ENCODE measurements at regions not wholly inside any gene's neighbourhood (a gene's known extent, or its start where the extent isn't known, plus 50 kb on each side); places are given as distances from the start of the nearest gene placed in this dataset.

- POLR2A ChIA-PET: no interaction called here
These were observed 80.6 kb upstream of the BHLHE40 start for GRCh38 chr3:4898454-4899313.

DNA sequence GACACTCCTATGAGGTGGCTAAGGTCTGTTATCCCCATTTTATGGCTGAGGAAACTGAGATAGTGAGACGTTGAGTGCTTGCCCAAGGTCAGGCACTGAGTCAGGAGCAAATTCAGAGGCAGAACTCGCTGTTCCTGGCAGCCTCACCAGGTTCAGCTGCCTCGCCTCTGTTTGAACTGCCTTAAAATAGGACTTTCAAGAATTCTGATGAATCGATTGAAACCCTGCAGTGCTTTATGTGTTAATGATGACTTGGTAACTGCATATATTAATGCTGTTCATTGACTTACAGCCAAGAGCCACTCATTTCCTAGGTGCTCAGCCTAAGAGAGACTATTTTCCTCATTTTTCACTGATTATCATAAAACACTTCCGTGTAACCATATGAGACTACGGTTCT is 79.5 kb upstream of the BHLHE40 start:
- Mint-ChIP-seq H3K4me3 (no peak overlapping the region), H3K4me1 (peaks cover 5% of the 10 kb centered on the region; the same call in 1 of the 2 replicates), H3K36me3 (no peaks in the 10 kb centered on the region), H3K27ac (no peak overlapping the region), H3K27me3 (ENCODE audit: low read depth) (peaks cover 3% of the 10 kb centered on the region; the same call in 1 of the 2 replicates), H3K9me3 (no peaks in the 10 kb centered on the region)
- ChIA-PET POLR2A (no interaction called here), CTCF (no interaction called here)
- DNase-seq (ENCODE audit: low spot score): no peak
- no peak for ATAC-seq
- TF ChIP-seq ZNF396 (CRISPR knock-in tag; IDR thresholded peaks at IDR 0.05; ENCODE audit: borderline replicate concordance): no peak
- TF ChIP-seq, protein P1, sequence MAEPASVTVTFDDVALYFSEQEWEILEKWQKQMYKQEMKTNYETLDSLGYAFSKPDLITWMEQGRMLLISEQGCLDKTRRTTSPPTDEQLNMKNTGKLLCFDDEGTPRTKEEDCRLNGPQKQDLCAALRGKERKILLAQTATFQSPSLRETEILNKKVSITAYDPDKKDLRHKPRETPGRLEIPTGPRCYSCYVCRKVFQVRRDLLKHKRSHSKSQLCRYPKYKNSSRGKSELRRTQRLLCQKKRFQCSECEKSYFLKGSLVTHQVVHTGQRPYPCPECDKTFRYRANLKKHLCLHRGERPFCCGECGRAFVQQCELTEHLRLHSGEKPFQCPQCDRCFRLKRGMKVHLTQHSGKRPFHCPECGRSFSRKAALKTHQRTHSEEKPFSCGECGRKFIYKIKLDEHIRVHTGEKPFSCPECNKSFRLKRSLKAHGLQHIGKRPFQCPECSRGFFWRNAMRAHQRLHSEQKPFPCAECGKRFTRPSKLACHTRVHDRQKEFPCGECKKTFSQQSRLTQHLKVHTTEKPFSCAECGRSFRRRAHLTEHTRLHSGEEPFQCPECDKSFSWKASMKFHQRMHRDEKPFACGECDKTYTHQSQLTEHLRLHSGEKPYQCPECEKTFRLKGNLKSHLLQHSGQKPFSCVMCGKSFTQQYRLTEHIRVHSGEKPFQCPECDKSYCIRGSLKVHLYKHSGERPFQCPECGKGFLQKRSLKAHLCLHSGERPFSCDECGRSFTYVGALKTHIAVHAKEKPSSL (CRISPR knock-in tag; conservative IDR thresholded peaks at IDR 0.05): no peak
- no peak for TF ChIP-seq CDX4 (CRISPR knock-in tag; IDR thresholded peaks at IDR 0.05; ENCODE audit: borderline replicate concordance)
- TF ChIP-seq ATF2 (CRISPR knock-in tag; IDR thresholded peaks at IDR 0.05; ENCODE audit: borderline replicate concordance, low read depth): no peak
- TF ChIP-seq CREB1 (CRISPR knock-in tag; IDR thresholded peaks at IDR 0.05): no peak
- TF ChIP-seq, protein P2, sequence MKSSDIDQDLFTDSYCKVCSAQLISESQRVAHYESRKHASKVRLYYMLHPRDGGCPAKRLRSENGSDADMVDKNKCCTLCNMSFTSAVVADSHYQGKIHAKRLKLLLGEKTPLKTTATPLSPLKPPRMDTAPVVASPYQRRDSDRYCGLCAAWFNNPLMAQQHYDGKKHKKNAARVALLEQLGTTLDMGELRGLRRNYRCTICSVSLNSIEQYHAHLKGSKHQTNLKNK (CRISPR knock-in tag; IDR thresholded peaks at IDR 0.05): no peak
- no peak for TF ChIP-seq SMAD4 (CRISPR knock-in tag; IDR thresholded peaks at IDR 0.05)
- TF ChIP-seq TEAD4 (CRISPR knock-in tag; IDR thresholded peaks at IDR 0.05): no peak
- TF ChIP-seq ZNF263 (CRISPR knock-in tag; IDR thresholded peaks at IDR 0.05; ENCODE audit: low read depth): no peak
- TF ChIP-seq RELA (CRISPR knock-in tag; IDR thresholded peaks at IDR 0.05; ENCODE audit: borderline replicate concordance): no peak

More at GRCh38 chr3:4898454-4899313, 80.6 kb upstream of the BHLHE40 start:
- ATAC-seq: no peak
- no peaks in the 10 kb centered on the region for H3K9me3 Mint-ChIP-seq
- H3K27ac Mint-ChIP-seq: no peak overlapping the region
- no peak for DNase-seq (ENCODE audit: low spot score)
- H3K4me1 Mint-ChIP-seq: peaks cover 5% of the 10 kb centered on the region; the same call in 1 of the 2 replicates
- CTCF ChIA-PET: interaction anchor here (0.7 to 1.3 kb wide), 2 partner anchors 78 to 160 kb away, joined by 4 read pairs; no protein-coding TSS in a partner anchor
- no peaks in the 10 kb centered on the region for H3K36me3 Mint-ChIP-seq
- H3K27me3 Mint-ChIP-seq (ENCODE audit: low read depth): peaks cover 3% of the 10 kb centered on the region; the same call in 1 of the 2 replicates
- TF ChIP-seq RORB (CRISPR knock-in tag; IDR thresholded peaks at IDR 0.05) (no peak), EMX1 (CRISPR knock-in tag; IDR thresholded peaks at IDR 0.05) (no peak), SP1 (CRISPR knock-in tag; conservative IDR thresholded peaks at IDR 0.05) (no peak), KAT7 (CRISPR knock-in tag; IDR thresholded peaks at IDR 0.05; ENCODE audit: borderline replicate concordance) (no peak), ETV6 (CRISPR knock-in tag; IDR thresholded peaks at IDR 0.05) (no peak), NR1H2 (CRISPR knock-in tag; IDR thresholded peaks at IDR 0.05) (no peak), ERG (CRISPR knock-in tag; IDR thresholded peaks at IDR 0.05) (no peak), ZNF232 (CRISPR knock-in tag; IDR thresholded peaks at IDR 0.05) (no peak), SMAD4 (CRISPR knock-in tag; IDR thresholded peaks at IDR 0.05) (no peak), ZNF317 (CRISPR knock-in tag; IDR thresholded peaks at IDR 0.05; ENCODE audit: borderline replicate concordance, low read depth) (no peak)
- TF ChIP-seq, protein P3, sequence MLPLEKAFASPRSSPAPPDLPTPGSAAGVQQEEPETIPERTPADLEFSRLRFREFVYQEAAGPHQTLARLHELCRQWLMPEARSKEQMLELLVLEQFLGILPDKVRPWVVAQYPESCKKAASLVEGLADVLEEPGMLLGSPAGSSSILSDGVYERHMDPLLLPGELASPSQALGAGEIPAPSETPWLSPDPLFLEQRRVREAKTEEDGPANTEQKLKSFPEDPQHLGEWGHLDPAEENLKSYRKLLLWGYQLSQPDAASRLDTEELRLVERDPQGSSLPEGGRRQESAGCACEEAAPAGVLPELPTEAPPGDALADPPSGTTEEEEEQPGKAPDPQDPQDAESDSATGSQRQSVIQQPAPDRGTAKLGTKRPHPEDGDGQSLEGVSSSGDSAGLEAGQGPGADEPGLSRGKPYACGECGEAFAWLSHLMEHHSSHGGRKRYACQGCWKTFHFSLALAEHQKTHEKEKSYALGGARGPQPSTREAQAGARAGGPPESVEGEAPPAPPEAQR (CRISPR knock-in tag; IDR thresholded peaks at IDR 0.05): no peak
- TF ChIP-seq, protein P4, sequence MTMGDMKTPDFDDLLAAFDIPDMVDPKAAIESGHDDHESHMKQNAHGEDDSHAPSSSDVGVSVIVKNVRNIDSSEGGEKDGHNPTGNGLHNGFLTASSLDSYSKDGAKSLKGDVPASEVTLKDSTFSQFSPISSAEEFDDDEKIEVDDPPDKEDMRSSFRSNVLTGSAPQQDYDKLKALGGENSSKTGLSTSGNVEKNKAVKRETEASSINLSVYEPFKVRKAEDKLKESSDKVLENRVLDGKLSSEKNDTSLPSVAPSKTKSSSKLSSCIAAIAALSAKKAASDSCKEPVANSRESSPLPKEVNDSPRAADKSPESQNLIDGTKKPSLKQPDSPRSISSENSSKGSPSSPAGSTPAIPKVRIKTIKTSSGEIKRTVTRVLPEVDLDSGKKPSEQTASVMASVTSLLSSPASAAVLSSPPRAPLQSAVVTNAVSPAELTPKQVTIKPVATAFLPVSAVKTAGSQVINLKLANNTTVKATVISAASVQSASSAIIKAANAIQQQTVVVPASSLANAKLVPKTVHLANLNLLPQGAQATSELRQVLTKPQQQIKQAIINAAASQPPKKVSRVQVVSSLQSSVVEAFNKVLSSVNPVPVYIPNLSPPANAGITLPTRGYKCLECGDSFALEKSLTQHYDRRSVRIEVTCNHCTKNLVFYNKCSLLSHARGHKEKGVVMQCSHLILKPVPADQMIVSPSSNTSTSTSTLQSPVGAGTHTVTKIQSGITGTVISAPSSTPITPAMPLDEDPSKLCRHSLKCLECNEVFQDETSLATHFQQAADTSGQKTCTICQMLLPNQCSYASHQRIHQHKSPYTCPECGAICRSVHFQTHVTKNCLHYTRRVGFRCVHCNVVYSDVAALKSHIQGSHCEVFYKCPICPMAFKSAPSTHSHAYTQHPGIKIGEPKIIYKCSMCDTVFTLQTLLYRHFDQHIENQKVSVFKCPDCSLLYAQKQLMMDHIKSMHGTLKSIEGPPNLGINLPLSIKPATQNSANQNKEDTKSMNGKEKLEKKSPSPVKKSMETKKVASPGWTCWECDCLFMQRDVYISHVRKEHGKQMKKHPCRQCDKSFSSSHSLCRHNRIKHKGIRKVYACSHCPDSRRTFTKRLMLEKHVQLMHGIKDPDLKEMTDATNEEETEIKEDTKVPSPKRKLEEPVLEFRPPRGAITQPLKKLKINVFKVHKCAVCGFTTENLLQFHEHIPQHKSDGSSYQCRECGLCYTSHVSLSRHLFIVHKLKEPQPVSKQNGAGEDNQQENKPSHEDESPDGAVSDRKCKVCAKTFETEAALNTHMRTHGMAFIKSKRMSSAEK (CRISPR knock-in tag; IDR thresholded peaks at IDR 0.05; ENCODE audit: borderline replicate concordance): no peak
- TF ChIP-seq, protein P2 (CRISPR knock-in tag; IDR thresholded peaks at IDR 0.05): no peak
- no peak overlapping the region for H3K4me3 Mint-ChIP-seq

All from WTC11 (cell line).